GM19397 (cell line): ENCODE measurements at regions not wholly inside any gene's neighbourhood (a gene's known extent, or its start where the extent isn't known, plus 50 kb on each side); places are given as distances from the start of the nearest gene placed in this dataset.
A peak's percentile ranks its signal among the peaks of the same experiment; 100 is the strongest.

Experiments used
- ATAC-seq: cut with Tn5 transposase; IDR thresholded peaks from one replicate; pipeline ENCODE4 v1.9.1; 2021; ENCODE audit warnings: mild to moderate bottlenecking, moderate library complexity; ENCODE audit not compliant: unreplicated experiment

DNA sequence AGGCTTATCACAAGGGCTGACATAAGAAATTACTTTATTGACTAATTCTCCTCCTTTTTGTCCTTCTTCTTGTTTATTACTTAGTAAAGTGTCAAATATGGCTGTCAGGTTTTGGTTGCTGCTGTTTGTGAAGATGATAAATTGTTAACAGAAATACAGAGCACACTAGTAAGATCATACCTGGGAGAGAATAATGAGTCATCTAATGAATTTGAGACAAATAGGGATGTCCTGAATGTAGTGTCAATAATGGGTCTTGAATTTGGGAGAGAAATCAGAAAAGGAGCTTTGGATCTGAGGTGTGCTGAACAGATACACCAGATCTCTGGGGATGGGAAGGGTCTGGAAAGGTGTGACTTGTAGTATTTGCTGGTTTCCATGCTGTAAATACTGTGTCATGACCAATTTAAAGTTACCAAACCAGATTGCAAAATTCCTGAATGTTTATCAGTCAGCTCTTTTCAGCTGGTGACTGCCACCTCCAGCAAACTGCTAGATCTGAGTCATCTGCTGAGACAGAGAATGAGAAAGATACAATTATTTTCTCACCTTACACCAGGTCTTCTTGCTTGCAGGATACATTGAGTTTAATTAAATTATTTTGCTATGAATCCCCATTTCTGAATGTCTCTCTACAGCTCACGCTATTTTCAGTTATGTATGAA lies 76.7 kb upstream of the SATB1 start:
- no peak for ATAC-seq

DNA sequence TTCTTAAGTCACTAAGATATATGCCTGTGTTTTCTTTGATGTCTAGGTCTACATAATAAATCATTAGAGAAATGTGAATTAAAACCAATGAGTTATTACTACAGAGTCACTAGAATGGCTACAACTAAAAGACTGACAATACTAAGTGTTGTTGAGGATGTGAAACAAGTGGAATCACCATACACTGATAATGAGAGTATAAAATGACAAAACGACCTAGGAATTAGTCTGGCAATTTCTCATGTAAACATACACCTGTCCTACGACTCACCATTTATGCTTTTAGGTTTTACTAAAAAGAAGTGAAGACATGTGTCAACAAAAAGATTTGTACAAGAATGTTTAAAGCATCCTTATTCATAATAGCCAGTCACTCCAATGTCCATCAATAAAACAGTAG lies 75.2 kb upstream of the SATB1 start:
- ATAC-seq, result no peak

DNA sequence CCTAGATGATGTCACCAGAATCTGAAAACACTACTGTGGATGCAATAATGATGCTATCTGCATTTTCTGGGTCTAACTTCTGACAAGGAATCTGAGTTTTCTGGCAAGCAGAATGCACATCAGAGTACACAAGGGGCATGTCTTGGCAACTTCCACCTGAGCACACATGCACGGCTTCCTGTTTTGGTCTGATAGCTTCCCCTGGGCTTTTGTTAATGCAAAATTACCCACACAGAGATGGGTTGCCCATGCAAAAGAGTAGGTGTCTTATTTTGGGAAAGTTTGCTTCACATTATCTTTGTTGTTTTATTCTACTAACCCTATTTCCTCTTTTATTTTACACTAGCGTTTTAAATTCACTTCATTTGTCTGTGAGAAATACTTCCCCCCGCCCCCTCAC lies 74.2 kb upstream of the SATB1 start:
- ATAC-seq, result peak; percentile 98

DNA sequence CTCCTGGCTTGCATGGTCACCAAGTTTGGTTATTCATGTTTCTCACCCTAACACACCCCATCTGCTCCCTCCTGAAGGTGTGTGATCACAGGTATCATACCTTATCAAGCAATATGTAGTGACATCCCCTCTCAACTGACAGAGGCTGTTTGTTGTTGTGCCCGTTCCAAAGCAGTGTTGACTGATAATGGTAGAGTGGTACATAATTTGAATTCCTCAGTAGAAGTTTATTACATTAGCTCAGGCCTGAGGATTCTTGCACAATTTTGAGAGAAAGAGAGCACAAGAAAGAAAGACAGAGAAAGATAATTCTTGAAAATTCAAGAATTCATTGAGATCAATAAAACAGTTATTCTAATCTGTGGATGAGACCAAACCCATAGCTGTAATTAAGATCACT lies 69.1 kb upstream of the SATB1 start:
- ATAC-seq, result no peak

DNA sequence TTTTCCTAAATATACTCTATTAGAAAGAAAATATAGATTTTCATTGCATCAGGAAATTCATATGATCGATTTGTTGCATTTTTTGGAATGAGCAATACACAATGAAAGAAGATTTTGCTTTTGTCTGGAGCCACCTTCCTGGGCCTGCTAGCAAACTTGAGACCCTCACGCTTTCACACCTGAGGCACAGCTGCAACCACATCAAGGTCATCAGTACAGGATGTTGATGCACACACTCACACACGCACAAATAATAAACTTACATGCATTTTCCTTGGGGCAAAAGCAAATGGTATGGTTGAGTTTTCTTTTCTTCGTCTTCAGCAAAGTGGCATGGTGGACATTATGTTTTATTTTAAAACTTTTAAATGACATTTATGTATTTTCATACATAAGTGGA lies 64.8 kb upstream of the SATB1 start:
- no peak for ATAC-seq

DNA sequence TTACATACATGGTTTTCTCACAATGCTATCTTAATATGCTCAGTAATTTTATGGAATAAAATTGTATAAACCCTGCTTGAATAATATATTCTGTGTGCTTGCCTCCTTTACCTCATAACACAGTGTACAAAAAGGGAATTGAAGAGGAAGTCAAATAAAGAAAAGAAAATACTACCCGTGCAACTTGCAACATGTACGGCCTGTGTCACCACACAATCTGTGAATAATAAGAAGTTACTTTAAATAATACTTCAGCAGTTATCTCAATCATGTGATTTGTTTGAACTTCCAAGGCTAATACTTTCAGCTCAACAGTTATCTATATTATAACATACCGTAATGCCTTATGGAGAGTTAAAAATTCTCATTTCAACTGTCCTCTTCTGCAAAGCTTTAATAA lies 58.1 kb upstream of the SATB1 start:
- no peak for ATAC-seq

DNA sequence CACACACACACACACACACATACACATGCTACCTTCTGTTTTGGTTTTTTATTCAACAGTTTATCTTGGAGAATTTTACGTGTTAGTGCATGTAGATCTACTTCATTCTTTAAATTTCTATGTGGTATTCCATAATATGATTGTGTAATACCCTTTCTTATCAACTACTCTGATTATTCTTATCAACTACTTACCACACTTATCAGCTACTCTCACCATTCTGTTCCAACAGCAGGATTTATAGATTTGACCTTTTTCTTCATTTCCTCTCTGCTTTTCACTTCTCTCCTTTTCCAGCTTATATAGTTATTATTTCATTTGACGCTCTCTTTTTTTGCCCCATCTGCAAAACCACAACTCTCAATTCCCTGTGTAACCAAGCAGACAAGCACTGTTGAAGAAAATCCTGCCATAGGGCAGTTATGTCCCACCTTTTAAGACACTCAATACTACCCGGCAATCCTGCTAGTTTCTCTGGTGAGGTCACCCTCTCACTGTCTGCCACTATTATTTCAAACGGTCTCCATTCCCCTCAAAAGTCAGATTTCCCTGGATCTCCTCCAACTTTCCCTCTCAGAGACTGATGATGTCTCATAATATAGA lies 56.9 kb upstream of the SATB1 start:
- no peak for ATAC-seq

DNA sequence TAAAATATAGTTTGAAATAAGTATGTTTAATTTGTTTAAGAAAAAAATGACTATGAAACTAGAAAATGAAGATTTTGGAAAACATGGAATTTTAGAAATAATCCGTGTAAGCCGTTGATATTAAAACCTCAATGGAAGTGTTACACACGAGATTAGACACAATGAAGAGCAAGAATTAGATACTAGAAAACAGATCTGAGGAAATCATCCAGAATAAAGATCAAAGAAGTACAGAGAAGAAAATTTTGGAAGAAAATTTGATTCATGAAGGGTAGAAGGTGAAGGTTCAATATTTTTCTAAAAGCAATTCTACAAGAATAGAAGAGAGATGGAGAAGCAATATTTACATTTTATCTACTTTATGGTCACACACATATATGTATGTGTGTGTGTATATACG lies 52.5 kb upstream of the SATB1 start:
- ATAC-seq, result no peak
